NT2/D1 (cell line): ENCODE measurements at regions not wholly inside any gene's neighbourhood (a gene's known extent, or its start where the extent isn't known, plus 50 kb on each side); places are given as distances from the start of the nearest gene placed in this dataset.

Experiments
- SUZ12 ChIP-seq: IDR thresholded peaks from 2 replicates; pipeline ENCODE4 v1.6.1; 2011; ENCODE audit not compliant: insufficient read length, insufficient read depth; ENCODE audit errors: extremely low read depth
- YY1 ChIP-seq: IDR thresholded peaks from 2 replicates; pipeline ENCODE4 v1.6.1; 2011; ENCODE audit not compliant: insufficient read length, insufficient read depth

GRCh38 chr10:31694126-31694685 is 234.4 kb downstream of the ARHGAP12 start:
- TF ChIP-seq YY1, result no peak
- no peak for TF ChIP-seq SUZ12
